ENCODE measurements at regions not wholly inside any gene's neighbourhood (a gene's known extent, or its start where the extent isn't known, plus 50 kb on each side); places are given as distances from the start of the nearest gene placed in this dataset.

- TF ChIP-seq CTCF (IDR thresholded peaks at IDR 0.05), result no peak
- no peak for TF ChIP-seq POLR2A (IDR thresholded peaks at IDR 0.05)
- TF ChIP-seq POLR2AphosphoS5 (IDR thresholded peaks at IDR 0.05; ENCODE audit: insufficient read depth in 1 of 2, low read depth in 1 of 2), result no peak
Observed at GRCh38 chr5:35404701-35405100, 174.4 kb upstream of the PRLR start.

All from vagina (tissue), 2 donors.